Natural killer cell (primary cell): ENCODE measurements at regions not wholly inside any gene's neighbourhood (a gene's known extent, or its start where the extent isn't known, plus 50 kb on each side); places are given as distances from the start of the nearest gene placed in this dataset.

ENCODE experiments used
- ATAC-seq, 3 donors: fragments of 150-1000 bp in 2 of 3; fragments of 200-7000 bp in 1 of 3; cut with Tn5 transposase; 1 replicate in 1 of 3; 2 replicates in 2 of 3; pipeline ENCODE4 v1.10.0; 2021; ENCODE audit warnings: mild to moderate bottlenecking in 2 of 3, moderate library complexity in 2 of 3
- DNase-seq, 2 donors: peaks; one replicate each; pipeline versions ENCODE4 v3.0.0 to v3.0.0-alpha.2; 2013 to 2021; ENCODE audit warnings: mixed read lengths in 1 of 2
- H3K27ac ChIP-seq: one replicate; pipeline ENCODE4 v1.5.1; 2013; ENCODE audit warnings: mild to moderate bottlenecking, low read length
- H3K27me3 ChIP-seq: one replicate; pipeline ENCODE4 v1.6.1; 2013; ENCODE audit warnings: low read length; ENCODE audit not compliant: control insufficient read depth, insufficient read depth
- H3K36me3 ChIP-seq: one replicate; pipeline ENCODE4 v1.6.1; 2013; ENCODE audit warnings: low read length; ENCODE audit not compliant: control insufficient read depth, insufficient read depth
- H3K4me1 ChIP-seq: one replicate; pipeline ENCODE4 v1.6.1; 2013; ENCODE audit warnings: low read length; ENCODE audit not compliant: control insufficient read depth, insufficient read depth
- H3K4me3 ChIP-seq: one replicate; pipeline ENCODE4 v1.5.1; 2013; ENCODE audit warnings: low read length
- H3K9me3 ChIP-seq: one replicate; pipeline ENCODE4 v1.6.1; 2013; ENCODE audit warnings: low read length; ENCODE audit not compliant: control insufficient read depth, insufficient read depth
- H3K27ac Mint-ChIP-seq, 2 donors: one replicate each; pipeline ENCODE4 v1.8.0; 2022; ENCODE audit warnings: mild to moderate bottlenecking in 2 of 2, mixed read lengths in 2 of 2, moderate library complexity in 1 of 2
- H3K27me3 Mint-ChIP-seq, 2 donors: one replicate each; pipeline ENCODE4 v1.8.0; 2022; ENCODE audit warnings: low read depth in 2 of 2, mixed read lengths in 2 of 2
- H3K36me3 Mint-ChIP-seq: one replicate; pipeline ENCODE4 v1.8.0; 2022; ENCODE audit warnings: mixed read lengths
- H3K4me1 Mint-ChIP-seq, 2 donors: one replicate each; pipeline ENCODE4 v1.8.0; 2022; ENCODE audit warnings: mixed read lengths in 2 of 2
- H3K4me3 Mint-ChIP-seq: one replicate; pipeline ENCODE4 v1.8.0; 2022; ENCODE audit warnings: mild to moderate bottlenecking, moderate library complexity, mixed read lengths
- H3K9me3 Mint-ChIP-seq, 2 donors: one replicate each; pipeline ENCODE4 v1.8.0; 2022; ENCODE audit warnings: mixed read lengths in 2 of 2
- WGBS: methylation state at CpG from one replicate; pipeline ENCODE4 v1.1.7; 2013; ENCODE audit warnings: missing lambda C conversion rate; ENCODE audit not compliant: insufficient coverage; 5-methylcytosine and 5-hydroxymethylcytosine counted together
- intact Hi-C: fragments of 100-400 bp; cut with micrococcal nuclease; formaldehyde crosslinking; loops from one replicate; pipeline ENCODE4 v1.14.2; 2022
- TF ChIP-seq, protein P1 (sequence below): fragments of 200-600 bp; IDR thresholded peaks from one replicate; pipeline ENCODE4 v1.8.0; 2022; ENCODE audit warnings: antibody characterized with exemption

DNA sequence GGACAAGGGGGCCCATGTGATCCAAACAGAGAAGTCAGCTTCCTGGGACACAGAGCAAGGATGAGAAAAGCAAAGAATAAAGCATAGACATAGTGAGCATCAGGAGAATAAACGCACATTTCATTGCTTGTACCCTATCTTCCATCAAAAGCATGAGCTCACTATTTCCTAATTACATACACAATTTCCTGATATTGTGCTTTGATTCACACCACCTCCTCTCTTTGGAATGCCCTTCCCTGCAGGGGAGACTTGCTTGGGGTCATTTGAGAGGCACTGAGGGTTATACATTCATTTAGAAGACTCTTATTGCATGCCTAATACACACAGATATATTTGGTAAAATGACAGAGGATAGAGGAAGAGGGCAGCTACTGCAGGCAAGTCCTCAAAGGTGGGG lies 185.4 kb downstream of the SEC16B start:
- intact Hi-C loops, result no loop called here
- no peak overlapping the region for H3K27ac Mint-ChIP-seq
- DNase-seq (no peak), ATAC-seq (no peak)
- H3K9me3 Mint-ChIP-seq, result peaks cover 16 to 19% of the 10 kb centered on the region in 2 donors
- H3K4me3 Mint-ChIP-seq, result no peak overlapping the region
- Histone ChIP-seq H3K4me1 (no peaks in the 10 kb centered on the region), H3K27ac (no peak overlapping the region), H3K36me3 (no peaks in the 10 kb centered on the region), H3K27me3 (no peaks in the 10 kb centered on the region), H3K9me3 (no peaks in the 10 kb centered on the region), H3K4me3 (no peak overlapping the region)
- TF ChIP-seq, protein P1, sequence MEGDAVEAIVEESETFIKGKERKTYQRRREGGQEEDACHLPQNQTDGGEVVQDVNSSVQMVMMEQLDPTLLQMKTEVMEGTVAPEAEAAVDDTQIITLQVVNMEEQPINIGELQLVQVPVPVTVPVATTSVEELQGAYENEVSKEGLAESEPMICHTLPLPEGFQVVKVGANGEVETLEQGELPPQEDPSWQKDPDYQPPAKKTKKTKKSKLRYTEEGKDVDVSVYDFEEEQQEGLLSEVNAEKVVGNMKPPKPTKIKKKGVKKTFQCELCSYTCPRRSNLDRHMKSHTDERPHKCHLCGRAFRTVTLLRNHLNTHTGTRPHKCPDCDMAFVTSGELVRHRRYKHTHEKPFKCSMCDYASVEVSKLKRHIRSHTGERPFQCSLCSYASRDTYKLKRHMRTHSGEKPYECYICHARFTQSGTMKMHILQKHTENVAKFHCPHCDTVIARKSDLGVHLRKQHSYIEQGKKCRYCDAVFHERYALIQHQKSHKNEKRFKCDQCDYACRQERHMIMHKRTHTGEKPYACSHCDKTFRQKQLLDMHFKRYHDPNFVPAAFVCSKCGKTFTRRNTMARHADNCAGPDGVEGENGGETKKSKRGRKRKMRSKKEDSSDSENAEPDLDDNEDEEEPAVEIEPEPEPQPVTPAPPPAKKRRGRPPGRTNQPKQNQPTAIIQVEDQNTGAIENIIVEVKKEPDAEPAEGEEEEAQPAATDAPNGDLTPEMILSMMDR, result no peak
- H3K36me3 Mint-ChIP-seq, result no peaks in the 10 kb centered on the region
- H3K4me1 Mint-ChIP-seq, result no peaks in the 10 kb centered on the region
- no peaks in the 10 kb centered on the region for H3K27me3 Mint-ChIP-seq
- 64% methylated on average over 1 of the region's 1 CpG for WGBS

DNA sequence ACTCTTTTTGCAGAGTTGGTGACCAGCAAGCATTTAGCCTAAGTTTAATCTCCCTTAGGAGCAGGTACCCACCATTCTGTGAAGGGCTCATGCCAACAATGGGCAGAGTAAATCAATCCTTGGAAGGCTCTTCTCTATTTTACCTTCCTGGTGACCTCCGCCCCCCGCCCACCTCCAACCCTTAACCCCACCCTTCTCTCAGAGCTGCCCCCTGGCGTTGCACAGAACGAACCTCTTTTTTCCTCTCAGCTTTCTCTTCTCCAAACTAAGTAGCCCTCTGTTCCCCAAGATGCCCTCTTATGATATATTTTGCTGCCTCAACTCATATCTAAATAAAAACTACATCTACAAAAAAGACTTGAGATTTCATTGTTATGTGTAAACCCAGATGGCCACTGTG lies 186.8 kb downstream of the SEC16B start:
- 42% methylated on average over 4 of the region's 4 CpGs for whole genome bisulfite sequencing
- Histone ChIP-seq H3K27me3 (no peaks in the 10 kb centered on the region), H3K27ac (no peak overlapping the region), H3K4me3 (no peak overlapping the region), H3K4me1 (no peaks in the 10 kb centered on the region), H3K9me3 (no peaks in the 10 kb centered on the region), H3K36me3 (no peaks in the 10 kb centered on the region)
- peaks cover 16 to 23% of the 10 kb centered on the region in 2 donors for H3K9me3 Mint-ChIP-seq
- no peaks in the 10 kb centered on the region for H3K36me3 Mint-ChIP-seq
- TF ChIP-seq, protein P1, result no peak
- ATAC-seq (no peak), DNase-seq (no peak)
- intact Hi-C loops, result no loop called here
- H3K27me3 Mint-ChIP-seq, result no peaks in the 10 kb centered on the region
- H3K4me1 Mint-ChIP-seq, result no peaks in the 10 kb centered on the region
- no peak overlapping the region for H3K27ac Mint-ChIP-seq
- H3K4me3 Mint-ChIP-seq, result no peak overlapping the region

DNA sequence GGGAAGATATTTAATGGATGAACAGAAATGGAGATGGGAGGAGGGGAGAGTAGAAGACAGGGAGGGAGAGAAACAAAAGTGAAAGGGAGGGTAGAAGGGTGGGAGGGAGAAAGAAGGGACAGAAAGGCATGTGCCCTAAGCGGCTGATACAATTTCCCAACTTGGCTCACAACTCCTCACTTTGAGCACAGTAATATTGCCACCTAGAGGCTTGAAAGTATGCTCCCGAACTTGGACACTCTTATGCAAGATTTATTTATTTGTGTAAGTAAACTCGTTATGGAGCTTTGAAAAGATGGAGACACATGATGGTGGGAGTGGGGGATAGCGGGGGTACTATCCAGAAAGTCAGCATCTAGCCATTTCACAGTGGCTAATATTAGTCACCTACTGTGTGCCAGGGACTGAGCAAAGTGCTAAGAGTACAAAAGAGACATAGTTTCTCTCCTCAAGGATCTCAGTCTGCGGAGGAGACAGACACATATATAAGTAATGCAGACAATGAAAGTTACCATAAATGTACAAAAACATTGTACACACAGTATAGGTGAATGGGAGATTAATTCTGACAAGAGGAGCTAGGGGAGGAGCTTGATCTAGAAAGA lies 189.7 kb downstream of the SEC16B start:
- H3K36me3 Mint-ChIP-seq, result no peaks in the 10 kb centered on the region
- H3K27ac Mint-ChIP-seq, result no peak overlapping the region
- no peaks in the 10 kb centered on the region for H3K9me3 ChIP-seq
- H3K4me1 Mint-ChIP-seq, result no peaks in the 10 kb centered on the region
- peaks cover 14 to 21% of the 10 kb centered on the region in 2 donors for H3K9me3 Mint-ChIP-seq
- no peak overlapping the region for H3K27ac ChIP-seq
- TF ChIP-seq, protein P1, result no peak
- H3K4me3 ChIP-seq, result no peak overlapping the region
- no peak overlapping the region for H3K4me3 Mint-ChIP-seq
- intact Hi-C loops, result no loop called here
- no peaks in the 10 kb centered on the region for H3K27me3 Mint-ChIP-seq
- no peak for ATAC-seq
- no peaks in the 10 kb centered on the region for H3K27me3 ChIP-seq
- WGBS, result 24% methylated on average over 3 of the region's 5 CpGs
- H3K4me1 ChIP-seq, result no peaks in the 10 kb centered on the region
- H3K36me3 ChIP-seq, result no peaks in the 10 kb centered on the region
- DNase-seq, result no peak
